ENCODE measurements at regions not wholly inside any gene's neighbourhood (a gene's known extent, or its start where the extent isn't known, plus 50 kb on each side); places are given as distances from the start of the nearest gene placed in this dataset.

GRCh38 chr2:191615596-191615995 is 62.3 kb upstream of the NABP1 start:
- TF ChIP-seq CTCF (IDR thresholded peaks at IDR 0.05) (no peak), POLR2A (IDR thresholded peaks at IDR 0.05) (no peak)

All from thyroid gland (tissue), 4 donors.